C4-2B (cell line): ENCODE measurements at regions not wholly inside any gene's neighbourhood (a gene's known extent, or its start where the extent isn't known, plus 50 kb on each side); places are given as distances from the start of the nearest gene placed in this dataset.

Experiments used
- ZFX ChIP-seq: fragments of 450-650 bp; IDR thresholded peaks from 2 replicates; pipeline ENCODE4 v1.6.1; 2017
- TF ChIP-seq, protein P1 (sequence below): fragments of 450-650 bp; conservative IDR thresholded peaks from 2 replicates; pipeline ENCODE4 v1.5.1; 2017; ENCODE audit warnings: mild to moderate bottlenecking

DNA sequence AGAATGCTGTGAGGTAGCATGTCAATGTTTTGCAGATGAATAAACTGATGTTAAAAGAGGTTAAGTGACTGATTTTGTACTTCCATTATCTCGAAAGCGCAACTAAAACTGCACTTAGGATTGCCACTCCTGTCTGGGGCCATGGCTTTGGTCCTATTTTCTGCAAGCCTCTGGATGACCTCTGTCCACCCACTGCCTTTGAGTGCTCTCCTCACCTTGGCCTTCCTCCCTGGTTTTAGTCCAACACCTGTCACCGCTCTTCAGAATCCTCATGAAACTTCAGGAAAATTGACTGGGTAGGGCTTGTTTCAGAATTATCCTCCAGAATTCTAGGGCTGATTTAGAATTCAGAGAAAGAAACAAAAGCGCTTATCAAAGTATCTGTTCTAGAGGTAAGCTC is 51.1 kb upstream of the HNMT start:
- TF ChIP-seq, protein P1, sequence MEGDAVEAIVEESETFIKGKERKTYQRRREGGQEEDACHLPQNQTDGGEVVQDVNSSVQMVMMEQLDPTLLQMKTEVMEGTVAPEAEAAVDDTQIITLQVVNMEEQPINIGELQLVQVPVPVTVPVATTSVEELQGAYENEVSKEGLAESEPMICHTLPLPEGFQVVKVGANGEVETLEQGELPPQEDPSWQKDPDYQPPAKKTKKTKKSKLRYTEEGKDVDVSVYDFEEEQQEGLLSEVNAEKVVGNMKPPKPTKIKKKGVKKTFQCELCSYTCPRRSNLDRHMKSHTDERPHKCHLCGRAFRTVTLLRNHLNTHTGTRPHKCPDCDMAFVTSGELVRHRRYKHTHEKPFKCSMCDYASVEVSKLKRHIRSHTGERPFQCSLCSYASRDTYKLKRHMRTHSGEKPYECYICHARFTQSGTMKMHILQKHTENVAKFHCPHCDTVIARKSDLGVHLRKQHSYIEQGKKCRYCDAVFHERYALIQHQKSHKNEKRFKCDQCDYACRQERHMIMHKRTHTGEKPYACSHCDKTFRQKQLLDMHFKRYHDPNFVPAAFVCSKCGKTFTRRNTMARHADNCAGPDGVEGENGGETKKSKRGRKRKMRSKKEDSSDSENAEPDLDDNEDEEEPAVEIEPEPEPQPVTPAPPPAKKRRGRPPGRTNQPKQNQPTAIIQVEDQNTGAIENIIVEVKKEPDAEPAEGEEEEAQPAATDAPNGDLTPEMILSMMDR = no peak
- no peak for TF ChIP-seq ZFX
